COR-L47 (cell line): ENCODE measurements at regions not wholly inside any gene's neighbourhood (a gene's known extent, or its start where the extent isn't known, plus 50 kb on each side); places are given as distances from the start of the nearest gene placed in this dataset.

Experiments
- DNase-seq: peaks from one replicate; lab custom pipeline; 2025; lab: John Stamatoyannopoulos, UW

GRCh38 chr2:12315224-12315623, 401.5 kb upstream of the TRIB2 start:
- no peak for DNase-seq

- DNase-seq: no peak
These were observed 400.3 kb upstream of the TRIB2 start for GRCh38 chr2:12316476-12316875.

GRCh38 chr2:12317286-12317685, 399.4 kb upstream of the TRIB2 start:
- no peak for DNase-seq

GRCh38 chr2:12317814-12318426, 398.8 kb upstream of the TRIB2 start:
- no peak for DNase-seq

GRCh38 chr2:12318427-12319057, 398.2 kb upstream of the TRIB2 start:
- no peak for DNase-seq

GRCh38 chr2:12320027-12320734, 396.6 kb upstream of the TRIB2 start:
- DNase-seq: no peak

- DNase-seq: no peak
These were observed 395.6 kb upstream of the TRIB2 start for GRCh38 chr2:12320991-12321641.

- DNase-seq: no peak
These were observed 394.9 kb upstream of the TRIB2 start for GRCh38 chr2:12321886-12322285.

GRCh38 chr2:12325806-12326205, 390.9 kb upstream of the TRIB2 start:
- DNase-seq: no peak

GRCh38 chr2:12326449-12327190, 390.1 kb upstream of the TRIB2 start:
- DNase-seq: no peak

GRCh38 chr2:12330916-12331315, 385.8 kb upstream of the TRIB2 start:
- DNase-seq: no peak

- DNase-seq: no peak
These were observed 385.0 kb upstream of the TRIB2 start for GRCh38 chr2:12331698-12332097.

- DNase-seq: no peak
These were observed 383.4 kb upstream of the TRIB2 start for GRCh38 chr2:12333293-12333692.

GRCh38 chr2:12334412-12334966, 382.2 kb upstream of the TRIB2 start:
- no peak for DNase-seq

- DNase-seq: no peak
These were observed 381.6 kb upstream of the TRIB2 start for GRCh38 chr2:12335131-12335530.

GRCh38 chr2:12335995-12336394, 380.7 kb upstream of the TRIB2 start:
- DNase-seq: no peak

GRCh38 chr2:12338946-12339697, 377.6 kb upstream of the TRIB2 start:
- DNase-seq: no peak

- no peak for DNase-seq
These were observed 376.6 kb upstream of the TRIB2 start for GRCh38 chr2:12340164-12340563.

GRCh38 chr2:12341215-12341614, 375.5 kb upstream of the TRIB2 start:
- no peak for DNase-seq

- no peak for DNase-seq
These were observed 374.8 kb upstream of the TRIB2 start for GRCh38 chr2:12341920-12342319.

GRCh38 chr2:12343141-12343540, 373.6 kb upstream of the TRIB2 start:
- DNase-seq: no peak
